ENCODE measurements at regions not wholly inside any gene's neighbourhood (a gene's known extent, or its start where the extent isn't known, plus 50 kb on each side); places are given as distances from the start of the nearest gene placed in this dataset.

DNA sequence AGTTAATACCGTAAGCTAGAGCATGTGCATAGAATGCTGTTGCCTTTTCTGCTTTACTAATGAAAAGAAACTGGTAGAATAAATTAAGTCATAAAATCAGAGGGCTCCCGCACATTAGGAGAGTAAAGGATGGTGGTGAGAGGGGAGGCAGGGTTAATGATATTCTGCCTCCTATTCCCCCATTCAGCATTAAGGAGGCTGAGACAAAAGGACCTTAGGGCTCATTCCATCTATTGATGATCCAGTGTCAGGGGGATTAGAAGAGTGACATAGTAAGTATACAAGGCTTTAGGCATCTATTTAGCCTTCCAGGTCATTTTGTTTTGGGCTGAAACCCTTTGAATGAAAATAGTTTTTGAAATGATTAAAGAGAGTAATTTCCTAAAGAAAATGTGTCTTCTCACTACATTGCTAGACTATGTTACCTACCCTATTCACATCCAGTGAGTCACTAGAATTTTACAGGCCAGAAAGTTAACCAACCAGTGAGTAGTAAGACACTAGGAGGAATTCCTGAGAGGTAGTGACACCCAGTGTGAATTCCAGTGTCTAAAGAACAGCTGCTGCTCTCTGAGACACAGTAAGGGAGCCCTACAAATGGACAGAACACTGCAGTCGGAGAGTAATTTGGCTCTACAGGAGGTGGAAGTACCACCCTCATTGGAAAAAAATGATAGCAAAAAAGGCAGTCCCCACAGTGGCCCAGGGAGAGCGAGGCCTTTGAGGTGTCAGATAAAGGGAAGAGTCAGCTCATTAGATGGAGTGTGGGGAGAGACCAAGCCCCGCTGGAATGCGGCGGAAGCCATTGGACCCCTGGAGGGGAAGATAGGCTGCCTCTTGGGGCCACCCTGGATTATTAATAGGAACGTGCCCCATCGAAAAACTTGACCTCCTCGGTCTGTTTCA is 67.6 kb downstream of the TUSC7 start:
- no peak for TF ChIP-seq EZH2 (IDR thresholded peaks at IDR 0.05; ENCODE audit: insufficient read depth, low read length)
- TF ChIP-seq CTCF (IDR thresholded peaks at IDR 0.05; ENCODE audit: insufficient read depth, low read depth, low read length) = no peak
- DNase-seq (ENCODE audit: low read depth) (no peak), FAIRE-seq (no peak)
- Mint-ChIP-seq H3K36me3 (ENCODE audit: low read depth, unreplicated experiment) (no peaks in the 10 kb centered on the region), H3K9me3 (ENCODE audit: unreplicated experiment) (no peaks in the 10 kb centered on the region), H3K27ac (ENCODE audit: unreplicated experiment) (peak overlapping the region; percentile 67), H3K27me3 (ENCODE audit: low read depth, unreplicated experiment) (no peaks in the 10 kb centered on the region), H3K4me1 (ENCODE audit: low read depth, unreplicated experiment) (peaks cover 17% of the 10 kb centered on the region), H3K4me3 (ENCODE audit: unreplicated experiment) (no peak overlapping the region)
- H3K4me2 ChIP-seq (ENCODE audit: low read length) = no peak overlapping the region
- no peak overlapping the region for H2AFZ ChIP-seq (ENCODE audit: low read depth, low read length)
- no peaks in the 10 kb centered on the region for H3K9me3 ChIP-seq (ENCODE audit: insufficient read depth, low read depth, low read length)
- no peaks in the 10 kb centered on the region for H3K27me3 ChIP-seq (ENCODE audit: insufficient read depth, low read length)
- no peaks in the 10 kb centered on the region for H3K36me3 ChIP-seq (ENCODE audit: insufficient read depth, low read length)
- no peak overlapping the region for H3K9ac ChIP-seq (ENCODE audit: low read length)
- H3K27ac ChIP-seq (ENCODE audit: low read depth, low read length) = no peak overlapping the region
- H4K20me1 ChIP-seq (ENCODE audit: insufficient read depth, low read length) = no peaks in the 10 kb centered on the region
- no peaks in the 10 kb centered on the region for H3K4me1 ChIP-seq (ENCODE audit: insufficient read depth, low read length)
- no peak overlapping the region for H3K4me3 ChIP-seq (ENCODE audit: insufficient read depth, low read depth, low read length)
- no peaks in the 10 kb centered on the region for H3K79me2 ChIP-seq (ENCODE audit: insufficient read depth, low read length)

DNA sequence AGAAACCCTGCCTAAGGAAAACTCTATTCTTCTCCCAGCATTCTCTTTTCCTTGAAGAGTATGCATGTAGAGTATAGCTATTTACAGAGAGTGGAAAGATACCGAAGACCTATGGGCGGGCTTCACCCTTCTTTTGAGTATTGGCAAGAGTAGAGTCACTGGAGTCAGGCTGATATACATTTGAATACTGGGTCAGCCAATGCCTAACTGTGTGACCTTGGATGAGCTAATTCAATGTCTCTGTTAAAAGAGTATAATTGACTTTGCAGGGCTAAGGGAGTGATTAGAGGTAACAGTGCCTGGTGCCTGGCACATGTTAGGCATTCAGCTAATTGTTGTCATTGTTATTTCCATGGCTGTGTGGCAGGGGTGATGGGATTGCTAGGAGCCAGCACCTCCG is 75.6 kb downstream of the TUSC7 start:
- H4K20me1 ChIP-seq (ENCODE audit: insufficient read depth, low read length) = no peaks in the 10 kb centered on the region

More for the DNA sequence above, 75.6 kb downstream of the TUSC7 start:
- no peak overlapping the region for H3K27ac Mint-ChIP-seq (ENCODE audit: unreplicated experiment)
- H3K9ac ChIP-seq (ENCODE audit: low read length) = no peak overlapping the region
- TF ChIP-seq EZH2 (IDR thresholded peaks at IDR 0.05; ENCODE audit: insufficient read depth, low read length) = no peak
- TF ChIP-seq CTCF (IDR thresholded peaks at IDR 0.05; ENCODE audit: insufficient read depth, low read depth, low read length) = no peak
- H3K27me3 Mint-ChIP-seq (ENCODE audit: low read depth, unreplicated experiment) = no peaks in the 10 kb centered on the region
- H3K36me3 Mint-ChIP-seq (ENCODE audit: low read depth, unreplicated experiment) = no peaks in the 10 kb centered on the region
- no peak overlapping the region for H2AFZ ChIP-seq (ENCODE audit: low read depth, low read length)
- DNase-seq (ENCODE audit: low read depth) (no peak), FAIRE-seq (no peak)
- H3K9me3 ChIP-seq (ENCODE audit: insufficient read depth, low read depth, low read length) = no peaks in the 10 kb centered on the region
- peaks cover 2% of the 10 kb centered on the region for H3K4me1 Mint-ChIP-seq (ENCODE audit: low read depth, unreplicated experiment)
- no peak overlapping the region for H3K4me3 ChIP-seq (ENCODE audit: insufficient read depth, low read depth, low read length)
- no peak overlapping the region for H3K4me2 ChIP-seq (ENCODE audit: low read length)
- H3K79me2 ChIP-seq (ENCODE audit: insufficient read depth, low read length) = no peaks in the 10 kb centered on the region
- H3K4me3 Mint-ChIP-seq (ENCODE audit: unreplicated experiment) = no peak overlapping the region
- no peaks in the 10 kb centered on the region for H3K27me3 ChIP-seq (ENCODE audit: insufficient read depth, low read length)
- peaks cover 3% of the 10 kb centered on the region for H3K4me1 ChIP-seq (ENCODE audit: insufficient read depth, low read length)
- H3K36me3 ChIP-seq (ENCODE audit: insufficient read depth, low read length) = no peaks in the 10 kb centered on the region
- H3K9me3 Mint-ChIP-seq (ENCODE audit: unreplicated experiment) = no peaks in the 10 kb centered on the region
- no peak overlapping the region for H3K27ac ChIP-seq (ENCODE audit: low read depth, low read length)

Measured in astrocyte (in vitro differentiated cells and primary cell).